GM19043 (cell line): ENCODE measurements at regions not wholly inside any gene's neighbourhood (a gene's known extent, or its start where the extent isn't known, plus 50 kb on each side); places are given as distances from the start of the nearest gene placed in this dataset.
"Not testable (repeated sequence)": the region's sequence is repeated elsewhere in the genome, so short reads cannot be mapped to it uniquely, and the experiment has no call there.

Experiments used
- ATAC-seq: cut with Tn5 transposase; IDR thresholded peaks from one replicate; pipeline ENCODE4 v1.9.1; 2021; ENCODE audit warnings: low read depth; ENCODE audit not compliant: unreplicated experiment

- no peak for ATAC-seq
Observed at GRCh38 chr13:97853550-97853949, 99.9 kb upstream of the IPO5 start.

GRCh38 chr13:97855570-97856303 lies 97.7 kb upstream of the IPO5 start:
- no peak for ATAC-seq

- no peak for ATAC-seq
Observed at GRCh38 chr13:97856304-97856675, 97.2 kb upstream of the IPO5 start.

- no peak for ATAC-seq
Observed at GRCh38 chr13:97858161-97858560, 95.3 kb upstream of the IPO5 start.

GRCh38 chr13:97866346-97866745 lies 87.1 kb upstream of the IPO5 start:
- no peak for ATAC-seq

GRCh38 chr13:97866751-97867150 lies 86.7 kb upstream of the IPO5 start:
- no peak for ATAC-seq

- no peak for ATAC-seq
Observed at GRCh38 chr13:97873398-97873797, 80.1 kb upstream of the IPO5 start.

GRCh38 chr13:97875218-97875617 lies 78.3 kb upstream of the IPO5 start:
- no peak for ATAC-seq

- no peak for ATAC-seq
Observed at GRCh38 chr13:97875911-97876310, 77.6 kb upstream of the IPO5 start.

- no peak for ATAC-seq
Observed at GRCh38 chr13:97878431-97879375, 74.8 kb upstream of the IPO5 start.

GRCh38 chr13:97879646-97880310 lies 73.7 kb upstream of the IPO5 start:
- no peak for ATAC-seq

GRCh38 chr13:97880311-97880675 lies 73.2 kb upstream of the IPO5 start:
- no peak for ATAC-seq

GRCh38 chr13:97881556-97881955 lies 71.9 kb upstream of the IPO5 start:
- no peak for ATAC-seq

GRCh38 chr13:97883396-97883795 lies 70.1 kb upstream of the IPO5 start:
- ATAC-seq: no peak

- no peak for ATAC-seq
Observed at GRCh38 chr13:97884707-97885468, 68.6 kb upstream of the IPO5 start.

- ATAC-seq: no peak
Observed at GRCh38 chr13:97885641-97886040, 67.8 kb upstream of the IPO5 start.

GRCh38 chr13:97889803-97890202 lies 63.7 kb upstream of the IPO5 start:
- ATAC-seq: no peak

GRCh38 chr13:97890573-97890972 lies 62.9 kb upstream of the IPO5 start:
- no peak for ATAC-seq

GRCh38 chr13:97891964-97892363 lies 61.5 kb upstream of the IPO5 start:
- ATAC-seq: not testable (repeated sequence)

GRCh38 chr13:97892717-97893116 lies 60.8 kb upstream of the IPO5 start:
- no peak for ATAC-seq

GRCh38 chr13:97895383-97895782 lies 58.1 kb upstream of the IPO5 start:
- no peak for ATAC-seq
